ENCODE measurements at regions not wholly inside any gene's neighbourhood (a gene's known extent, or its start where the extent isn't known, plus 50 kb on each side); places are given as distances from the start of the nearest gene placed in this dataset.

DNA sequence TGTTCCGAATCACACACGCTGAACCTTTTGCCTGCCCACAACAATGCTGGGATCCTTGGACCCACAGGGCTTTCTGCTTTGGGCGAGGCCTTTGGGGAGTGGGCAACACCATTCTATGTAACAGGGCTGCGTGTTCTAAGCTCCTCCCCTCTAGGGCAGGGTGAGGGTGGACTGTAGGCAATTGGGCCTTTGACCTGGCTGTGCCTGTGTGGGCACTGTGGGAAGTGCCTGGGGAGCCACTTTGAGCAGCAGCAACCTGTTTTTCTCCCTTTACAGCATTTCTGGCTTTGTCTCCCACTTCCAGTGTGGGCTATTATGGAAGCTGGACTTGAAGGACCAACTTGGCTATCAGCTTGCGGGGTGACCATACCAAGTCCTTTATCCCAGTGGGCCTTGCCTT, 128.9 kb upstream of the WSCD1 start:
- WGBS, result 87% methylated on average over 5 of the region's 5 CpGs
- H3K36me3 ChIP-seq (ENCODE audit: control insufficient read depth in 4 of 4, insufficient read depth in 3 of 4, low read depth in 1 of 4, low read length in 3 of 4), result no peaks in the 10 kb centered on the region
- H3K4me1 ChIP-seq (ENCODE audit: control insufficient read depth in 4 of 4, insufficient read depth in 4 of 4, low read length in 3 of 4), result no peaks in the 10 kb centered on the region
- DNase-seq (ENCODE audit: low spot score), result no peak
- H3K4me3 ChIP-seq (ENCODE audit: low read depth in 1 of 3, low read length in 3 of 3), result no peak overlapping the region
- H3K27ac ChIP-seq (ENCODE audit: low read depth in 1 of 2, low read length in 2 of 2), result no peak overlapping the region
- no peak overlapping the region for H3K9ac ChIP-seq (ENCODE audit: low read depth in 1 of 2, low read length in 2 of 2)
- no peak for TF ChIP-seq HNF4A (conservative IDR thresholded peaks at IDR 0.05)
- H3K27me3 ChIP-seq (ENCODE audit: control insufficient read depth in 4 of 4, insufficient read depth in 4 of 4, low read length in 3 of 4), result peaks cover 0 to 7% (median under 1%) of the 10 kb centered on the region in 4 donors
- no peaks in the 10 kb centered on the region for H3K9me3 ChIP-seq (ENCODE audit: control insufficient read depth in 4 of 4, low read length in 3 of 4)

DNA sequence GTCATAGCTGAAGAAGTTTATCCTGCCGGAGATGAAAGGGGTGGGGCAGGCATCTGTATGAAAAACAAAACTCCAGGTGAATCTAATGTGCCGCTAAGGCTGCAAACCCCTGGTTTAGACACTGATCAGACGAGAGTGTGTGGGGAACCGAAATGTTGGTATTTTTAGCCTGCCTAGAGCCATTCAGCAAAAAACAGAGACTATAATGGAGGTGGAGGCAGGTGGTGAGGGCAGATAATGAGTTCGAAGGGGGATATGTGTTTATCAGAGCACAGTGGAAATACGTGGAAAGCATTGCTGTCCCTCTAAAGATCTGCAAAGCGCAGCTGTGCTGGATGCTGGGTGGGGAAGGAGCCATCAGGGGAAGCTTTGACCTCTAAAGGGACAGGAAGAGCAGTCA, 127.5 kb upstream of the WSCD1 start:
- Histone ChIP-seq H3K4me1 (ENCODE audit: control insufficient read depth in 4 of 4, insufficient read depth in 4 of 4, low read length in 3 of 4) (no peaks in the 10 kb centered on the region), H3K27ac (ENCODE audit: low read depth in 1 of 2, low read length in 2 of 2) (no peak overlapping the region), H3K9me3 (ENCODE audit: control insufficient read depth in 4 of 4, low read length in 3 of 4) (no peaks in the 10 kb centered on the region), H3K36me3 (ENCODE audit: control insufficient read depth in 4 of 4, insufficient read depth in 3 of 4, low read depth in 1 of 4, low read length in 3 of 4) (no peaks in the 10 kb centered on the region), H3K27me3 (ENCODE audit: control insufficient read depth in 4 of 4, insufficient read depth in 4 of 4, low read length in 3 of 4) (peaks cover 0 to 7% (median under 1%) of the 10 kb centered on the region in 4 donors), H3K4me3 (ENCODE audit: low read depth in 1 of 3, low read length in 3 of 3) (no peak overlapping the region), H3K9ac (ENCODE audit: low read depth in 1 of 2, low read length in 2 of 2) (no peak overlapping the region)
- DNase-seq (ENCODE audit: low spot score), result no peak
- TF ChIP-seq FOXA1 (IDR thresholded peaks at IDR 0.05) (no peak), HNF4A (conservative IDR thresholded peaks at IDR 0.05) (no peak), RXRA (IDR thresholded peaks at IDR 0.05) (no peak), GABPA (IDR thresholded peaks at IDR 0.05 in 1 of 2, conservative IDR thresholded peaks at IDR 0.05 in 1 of 2) (no peak), YY1 (IDR thresholded peaks at IDR 0.05) (no peak), SP1 (IDR thresholded peaks at IDR 0.05) (no peak), NR2F2 (IDR thresholded peaks at IDR 0.05) (no peak), HNF4G (IDR thresholded peaks at IDR 0.05) (no peak)
- TF ChIP-seq, protein P1, sequence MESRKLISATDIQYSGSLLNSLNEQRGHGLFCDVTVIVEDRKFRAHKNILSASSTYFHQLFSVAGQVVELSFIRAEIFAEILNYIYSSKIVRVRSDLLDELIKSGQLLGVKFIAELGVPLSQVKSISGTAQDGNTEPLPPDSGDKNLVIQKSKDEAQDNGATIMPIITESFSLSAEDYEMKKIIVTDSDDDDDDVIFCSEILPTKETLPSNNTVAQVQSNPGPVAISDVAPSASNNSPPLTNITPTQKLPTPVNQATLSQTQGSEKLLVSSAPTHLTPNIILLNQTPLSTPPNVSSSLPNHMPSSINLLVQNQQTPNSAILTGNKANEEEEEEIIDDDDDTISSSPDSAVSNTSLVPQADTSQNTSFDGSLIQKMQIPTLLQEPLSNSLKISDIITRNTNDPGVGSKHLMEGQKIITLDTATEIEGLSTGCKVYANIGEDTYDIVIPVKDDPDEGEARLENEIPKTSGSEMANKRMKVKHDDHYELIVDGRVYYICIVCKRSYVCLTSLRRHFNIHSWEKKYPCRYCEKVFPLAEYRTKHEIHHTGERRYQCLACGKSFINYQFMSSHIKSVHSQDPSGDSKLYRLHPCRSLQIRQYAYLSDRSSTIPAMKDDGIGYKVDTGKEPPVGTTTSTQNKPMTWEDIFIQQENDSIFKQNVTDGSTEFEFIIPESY (IDR thresholded peaks at IDR 0.05), result no peak
- WGBS, result 39% methylated on average over 7 of the region's 7 CpGs

DNA sequence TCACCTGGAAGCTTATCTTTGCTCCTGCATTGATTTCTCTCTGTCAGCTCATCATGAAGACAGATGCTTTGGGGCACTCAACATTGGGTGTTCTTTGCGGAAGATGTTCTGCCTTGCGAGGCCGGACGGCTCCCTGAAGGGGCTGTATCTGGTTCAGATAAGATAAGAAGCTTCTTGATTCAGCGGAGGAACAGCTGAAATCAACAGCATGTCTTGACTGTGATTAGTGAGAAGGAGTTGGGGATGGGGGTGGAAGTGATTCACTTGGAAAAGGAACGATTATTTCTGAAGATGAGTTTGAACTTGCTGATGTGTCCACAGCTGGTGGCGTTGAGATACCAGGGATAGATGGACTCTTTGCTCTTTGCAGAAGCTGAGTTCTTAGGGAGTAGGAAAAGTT, 126.9 kb upstream of the WSCD1 start:
- TF ChIP-seq RAD21 (IDR thresholded peaks at IDR 0.05) (no peak), NR2F2 (IDR thresholded peaks at IDR 0.05) (no peak), SP1 (IDR thresholded peaks at IDR 0.05) (no peak), HNF4G (IDR thresholded peaks at IDR 0.05) (no peak), FOXA1 (IDR thresholded peaks at IDR 0.05) (no peak), EGR1 (IDR thresholded peaks at IDR 0.05; ENCODE audit: low read depth in 2 of 2) (no peak), GABPA (IDR thresholded peaks at IDR 0.05 in 1 of 2, conservative IDR thresholded peaks at IDR 0.05 in 1 of 2) (no peak), YY1 (IDR thresholded peaks at IDR 0.05) (no peak), HNF4A (conservative IDR thresholded peaks at IDR 0.05) (no peak), FOXA2 (IDR thresholded peaks at IDR 0.05) (no peak), RXRA (IDR thresholded peaks at IDR 0.05) (no peak), JUND (IDR thresholded peaks at IDR 0.05) (no peak), TAF1 (conservative IDR thresholded peaks at IDR 0.05) (no peak)
- TF ChIP-seq, protein P2, sequence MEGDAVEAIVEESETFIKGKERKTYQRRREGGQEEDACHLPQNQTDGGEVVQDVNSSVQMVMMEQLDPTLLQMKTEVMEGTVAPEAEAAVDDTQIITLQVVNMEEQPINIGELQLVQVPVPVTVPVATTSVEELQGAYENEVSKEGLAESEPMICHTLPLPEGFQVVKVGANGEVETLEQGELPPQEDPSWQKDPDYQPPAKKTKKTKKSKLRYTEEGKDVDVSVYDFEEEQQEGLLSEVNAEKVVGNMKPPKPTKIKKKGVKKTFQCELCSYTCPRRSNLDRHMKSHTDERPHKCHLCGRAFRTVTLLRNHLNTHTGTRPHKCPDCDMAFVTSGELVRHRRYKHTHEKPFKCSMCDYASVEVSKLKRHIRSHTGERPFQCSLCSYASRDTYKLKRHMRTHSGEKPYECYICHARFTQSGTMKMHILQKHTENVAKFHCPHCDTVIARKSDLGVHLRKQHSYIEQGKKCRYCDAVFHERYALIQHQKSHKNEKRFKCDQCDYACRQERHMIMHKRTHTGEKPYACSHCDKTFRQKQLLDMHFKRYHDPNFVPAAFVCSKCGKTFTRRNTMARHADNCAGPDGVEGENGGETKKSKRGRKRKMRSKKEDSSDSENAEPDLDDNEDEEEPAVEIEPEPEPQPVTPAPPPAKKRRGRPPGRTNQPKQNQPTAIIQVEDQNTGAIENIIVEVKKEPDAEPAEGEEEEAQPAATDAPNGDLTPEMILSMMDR (IDR thresholded peaks at IDR 0.05; ENCODE audit: low read depth, low read length, missing input control), result no peak
- TF ChIP-seq, protein P3, sequence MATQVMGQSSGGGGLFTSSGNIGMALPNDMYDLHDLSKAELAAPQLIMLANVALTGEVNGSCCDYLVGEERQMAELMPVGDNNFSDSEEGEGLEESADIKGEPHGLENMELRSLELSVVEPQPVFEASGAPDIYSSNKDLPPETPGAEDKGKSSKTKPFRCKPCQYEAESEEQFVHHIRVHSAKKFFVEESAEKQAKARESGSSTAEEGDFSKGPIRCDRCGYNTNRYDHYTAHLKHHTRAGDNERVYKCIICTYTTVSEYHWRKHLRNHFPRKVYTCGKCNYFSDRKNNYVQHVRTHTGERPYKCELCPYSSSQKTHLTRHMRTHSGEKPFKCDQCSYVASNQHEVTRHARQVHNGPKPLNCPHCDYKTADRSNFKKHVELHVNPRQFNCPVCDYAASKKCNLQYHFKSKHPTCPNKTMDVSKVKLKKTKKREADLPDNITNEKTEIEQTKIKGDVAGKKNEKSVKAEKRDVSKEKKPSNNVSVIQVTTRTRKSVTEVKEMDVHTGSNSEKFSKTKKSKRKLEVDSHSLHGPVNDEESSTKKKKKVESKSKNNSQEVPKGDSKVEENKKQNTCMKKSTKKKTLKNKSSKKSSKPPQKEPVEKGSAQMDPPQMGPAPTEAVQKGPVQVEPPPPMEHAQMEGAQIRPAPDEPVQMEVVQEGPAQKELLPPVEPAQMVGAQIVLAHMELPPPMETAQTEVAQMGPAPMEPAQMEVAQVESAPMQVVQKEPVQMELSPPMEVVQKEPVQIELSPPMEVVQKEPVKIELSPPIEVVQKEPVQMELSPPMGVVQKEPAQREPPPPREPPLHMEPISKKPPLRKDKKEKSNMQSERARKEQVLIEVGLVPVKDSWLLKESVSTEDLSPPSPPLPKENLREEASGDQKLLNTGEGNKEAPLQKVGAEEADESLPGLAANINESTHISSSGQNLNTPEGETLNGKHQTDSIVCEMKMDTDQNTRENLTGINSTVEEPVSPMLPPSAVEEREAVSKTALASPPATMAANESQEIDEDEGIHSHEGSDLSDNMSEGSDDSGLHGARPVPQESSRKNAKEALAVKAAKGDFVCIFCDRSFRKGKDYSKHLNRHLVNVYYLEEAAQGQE (IDR thresholded peaks at IDR 0.05), result no peak
- TF ChIP-seq, protein P1 (IDR thresholded peaks at IDR 0.05), result no peak
- H3K27ac ChIP-seq (ENCODE audit: low read depth in 1 of 2, low read length in 2 of 2), result no peak overlapping the region
- no peaks in the 10 kb centered on the region for H3K9me3 ChIP-seq (ENCODE audit: control insufficient read depth in 4 of 4, low read length in 3 of 4)
- H3K4me3 ChIP-seq (ENCODE audit: low read depth in 1 of 3, low read length in 3 of 3), result no peak overlapping the region
- H3K36me3 ChIP-seq (ENCODE audit: control insufficient read depth in 4 of 4, insufficient read depth in 3 of 4, low read depth in 1 of 4, low read length in 3 of 4), result no peaks in the 10 kb centered on the region
- no peak for DNase-seq (ENCODE audit: low spot score)
- no peak overlapping the region for H3K9ac ChIP-seq (ENCODE audit: low read depth in 1 of 2, low read length in 2 of 2)
- peaks cover 0 to 7% (median under 1%) of the 10 kb centered on the region in 4 donors for H3K27me3 ChIP-seq (ENCODE audit: control insufficient read depth in 4 of 4, insufficient read depth in 4 of 4, low read length in 3 of 4)
- H3K4me1 ChIP-seq (ENCODE audit: control insufficient read depth in 4 of 4, insufficient read depth in 4 of 4, low read length in 3 of 4), result no peaks in the 10 kb centered on the region
- 23% methylated on average over 7 of the region's 7 CpGs for WGBS
